Activated CD4-positive, CD25-positive, alpha-beta regulatory T cell treated with anti-CD3 and anti-CD28 coated beads, Interleukin-2, amount 50 U/mL, for 24 hours (primary cell): ENCODE measurements at regions not wholly inside any gene's neighbourhood (a gene's known extent, or its start where the extent isn't known, plus 50 kb on each side); places are given as distances from the start of the nearest gene placed in this dataset.

Experiments
- ATAC-seq, 2 donors: fragments of 150-1000 bp; cut with Tn5 transposase; one replicate each; pipeline ENCODE4 v1.10.0; 2021; ENCODE audit warnings: mild to moderate bottlenecking in 1 of 2, moderate library complexity in 1 of 2

DNA sequence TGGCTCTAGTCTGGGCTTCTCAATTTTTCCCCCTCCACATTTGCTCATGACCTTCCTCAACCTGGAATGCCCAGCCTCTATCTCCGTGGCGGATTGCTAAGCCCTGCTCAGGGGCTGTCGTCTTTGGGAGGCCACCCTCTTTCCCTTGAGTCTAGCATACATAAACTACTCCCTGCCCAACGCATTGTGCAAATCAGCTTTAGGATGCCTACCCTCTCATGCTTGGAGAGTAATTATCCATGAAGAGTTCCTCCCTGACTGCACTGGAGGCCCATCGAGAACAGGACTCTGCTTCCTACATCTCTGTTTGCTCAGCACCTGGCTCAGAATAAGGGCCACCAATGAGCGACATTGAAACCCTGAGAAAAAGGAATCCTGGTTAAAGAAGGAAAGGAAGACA is 53.7 kb upstream of the NPAS2 start:
- no peak for ATAC-seq

DNA sequence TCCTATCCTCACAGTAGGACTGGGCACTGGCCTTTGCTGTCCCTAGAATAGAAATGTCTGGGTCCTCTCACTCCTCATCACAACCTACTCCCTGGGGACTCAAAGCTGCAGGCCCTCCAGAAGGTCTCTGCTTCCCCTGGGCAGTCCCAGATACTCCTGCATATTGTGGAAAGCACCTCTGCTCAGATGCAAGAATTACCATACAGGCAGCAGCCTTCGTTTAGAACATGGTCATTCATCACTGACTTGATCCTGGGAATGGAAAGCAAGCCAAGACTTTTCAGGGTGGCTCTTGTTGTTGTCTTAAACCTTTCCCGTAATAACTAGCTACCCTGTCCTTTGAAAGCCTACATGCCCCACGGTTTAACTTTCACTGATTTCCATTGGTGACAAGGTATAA is 53.1 kb upstream of the NPAS2 start:
- ATAC-seq, result no peak

DNA sequence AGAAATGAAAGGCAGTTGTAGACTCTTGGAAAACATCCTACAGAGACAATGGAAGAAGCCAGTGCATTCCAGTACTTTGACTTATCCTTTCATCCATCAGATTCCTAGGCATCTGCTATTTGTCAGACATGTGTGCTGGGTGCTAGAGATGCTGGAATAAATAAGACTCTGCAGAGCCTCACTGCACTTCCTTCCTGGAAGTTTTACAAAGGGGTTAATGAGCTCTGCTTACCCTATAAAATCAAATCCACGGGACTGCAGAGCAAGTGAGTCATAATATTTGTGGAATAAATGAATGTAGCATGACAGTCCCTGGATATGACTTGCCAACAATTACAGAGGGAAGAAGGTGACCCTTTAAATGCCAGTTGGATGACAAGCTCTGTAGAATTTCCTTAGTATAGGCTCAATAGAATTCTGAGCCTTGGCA is 52.7 kb upstream of the NPAS2 start:
- ATAC-seq, result no peak

DNA sequence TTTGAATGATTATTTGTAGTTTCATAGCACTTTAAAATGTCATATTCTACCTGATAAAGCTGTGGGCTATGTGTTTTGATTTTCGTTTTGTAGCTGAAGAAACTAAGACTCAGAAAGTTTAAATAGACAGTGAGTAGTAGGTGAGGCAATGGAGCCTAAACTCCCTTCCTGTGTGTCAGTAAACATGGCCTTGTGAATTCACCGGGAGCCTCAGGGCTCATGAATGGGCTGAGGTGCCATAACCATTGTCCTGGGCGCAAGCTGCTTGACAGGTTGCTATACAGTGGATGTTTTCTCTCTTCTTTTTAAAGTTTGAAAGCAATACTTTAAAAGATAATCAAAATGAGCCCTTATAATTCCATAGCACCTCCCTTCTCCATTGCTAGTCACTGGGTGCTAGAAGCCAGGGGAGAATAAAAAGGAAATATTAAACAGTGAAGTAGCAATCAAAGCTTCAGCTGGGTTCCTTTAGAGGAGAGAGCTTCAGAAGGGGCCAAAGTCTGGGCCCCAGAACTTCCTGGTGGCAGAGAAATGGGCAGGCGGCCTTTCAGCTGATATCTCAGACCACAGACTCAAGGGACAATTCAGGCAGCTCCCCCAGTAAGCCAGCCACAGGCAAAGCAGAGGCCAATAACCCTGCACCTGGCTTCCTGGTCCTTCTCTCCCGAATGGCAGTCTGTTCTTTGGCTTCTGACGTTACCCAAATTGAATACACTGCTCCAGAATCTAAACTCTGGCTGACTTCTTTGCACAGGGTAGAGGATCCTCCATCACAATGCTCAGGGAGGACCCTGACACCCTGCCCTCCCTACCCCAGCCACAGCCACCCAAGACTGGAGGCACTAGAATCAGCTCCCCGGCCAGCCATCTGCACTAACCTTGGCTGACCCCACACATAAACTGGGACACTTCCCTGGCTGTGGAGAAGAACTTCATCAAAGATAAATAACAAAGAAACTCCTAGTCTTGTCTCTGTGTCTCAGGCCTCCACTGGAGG is 51.8 kb upstream of the NPAS2 start:
- no peak for ATAC-seq
